SK-N-SH treated with all-trans-retinoic acid at 6 μM for 48 hours (cell line): ENCODE measurements at regions not wholly inside any gene's neighbourhood (a gene's known extent, or its start where the extent isn't known, plus 50 kb on each side); places are given as distances from the start of the nearest gene placed in this dataset.

Experiments
- ARNTL ChIP-seq: fragments of 450-650 bp; formaldehyde crosslinking; IDR thresholded peaks from 2 replicates; pipeline ENCODE4 v1.5.0; 2020; ENCODE audit warnings: low read depth, mild to moderate bottlenecking, moderate library complexity, borderline replicate concordance
- CREB5 ChIP-seq: fragments of 250-450 bp; sonication (Bioruptor Pico); IDR thresholded peaks from 2 replicates; pipeline ENCODE4 v1.5.1; 2020; ENCODE audit warnings: low read depth, mild to moderate bottlenecking, moderate library complexity
- ISL1 ChIP-seq: fragments of 250-450 bp; sonication (Bioruptor Pico); IDR thresholded peaks from 2 replicates; pipeline ENCODE4 v2.1.2; 2022; ENCODE audit warnings: mild to moderate bottlenecking, moderate library complexity
- PATZ1 ChIP-seq: fragments of 250-450 bp; sonication (Bioruptor Pico); IDR thresholded peaks from 2 replicates; pipeline ENCODE4 v1.8.0; 2020; ENCODE audit warnings: mild to moderate bottlenecking, moderate library complexity, borderline replicate concordance
- RARB ChIP-seq: fragments of 250-450 bp; sonication (Bioruptor Pico); IDR thresholded peaks from 2 replicates; pipeline ENCODE4 v1.8.0; 2021; ENCODE audit warnings: mild to moderate bottlenecking, moderate library complexity
- ZC3H10 ChIP-seq: fragments of 250-450 bp; sonication (Bioruptor Pico); IDR thresholded peaks from 2 replicates; pipeline ENCODE4 v1.5.1; 2021; ENCODE audit warnings: mild to moderate bottlenecking, moderate library complexity
- ZFP3 ChIP-seq: fragments of 250-450 bp; sonication (Bioruptor Pico); IDR thresholded peaks from 2 replicates; pipeline ENCODE4 v1.5.0; 2020; ENCODE audit warnings: mild to moderate bottlenecking, moderate library complexity

- TF ChIP-seq PATZ1 (CRISPR knock-in tag) (no peak), ARNTL (no peak), CREB5 (CRISPR knock-in tag) (no peak), ISL1 (CRISPR knock-in tag) (no peak), ZC3H10 (CRISPR knock-in tag) (no peak), RARB (CRISPR knock-in tag) (no peak), ZFP3 (CRISPR knock-in tag) (no peak)
Measured at GRCh38 chr3:132981719-132982118, 56.5 kb upstream of the TMEM108 start.
